ENCODE measurements at regions not wholly inside any gene's neighbourhood (a gene's known extent, or its start where the extent isn't known, plus 50 kb on each side); places are given as distances from the start of the nearest gene placed in this dataset.
A peak's percentile ranks its signal among the peaks of the same experiment; 100 is the strongest.

DNA sequence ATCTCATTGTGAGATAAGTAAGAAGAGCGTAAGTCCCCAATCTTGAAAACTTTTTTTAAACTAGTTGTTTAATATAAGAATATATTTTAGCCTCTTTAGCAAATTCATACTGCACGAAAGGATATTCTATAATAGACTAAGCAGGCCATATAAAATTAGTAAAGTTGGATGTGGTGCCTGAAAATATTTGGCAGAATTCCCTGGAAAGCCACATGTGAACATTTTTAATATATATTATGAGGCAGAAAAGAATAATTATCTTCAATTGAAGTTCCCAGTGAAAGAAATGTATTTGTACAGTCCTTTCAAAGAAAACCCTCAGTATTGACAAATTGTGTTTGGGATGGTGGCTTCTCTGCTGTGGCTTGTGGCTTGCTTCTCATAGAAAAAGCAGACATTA, 237.5 kb upstream of the JAG1 start:
- Histone ChIP-seq H3K9me3 (ENCODE audit: severe bottlenecking) (no peaks in the 10 kb centered on the region), H3K27ac (ENCODE audit: poor library complexity, severe bottlenecking) (no peak overlapping the region), H3K4me1 (ENCODE audit: insufficient read depth, poor library complexity, severe bottlenecking) (no peaks in the 10 kb centered on the region), H3K36me3 (ENCODE audit: low read depth) (no peaks in the 10 kb centered on the region), H3K27me3 (ENCODE audit: insufficient read depth, poor library complexity, severe bottlenecking) (no peaks in the 10 kb centered on the region), H3K4me3 (ENCODE audit: severe bottlenecking) (no peak overlapping the region)
- TF ChIP-seq, protein P1, sequence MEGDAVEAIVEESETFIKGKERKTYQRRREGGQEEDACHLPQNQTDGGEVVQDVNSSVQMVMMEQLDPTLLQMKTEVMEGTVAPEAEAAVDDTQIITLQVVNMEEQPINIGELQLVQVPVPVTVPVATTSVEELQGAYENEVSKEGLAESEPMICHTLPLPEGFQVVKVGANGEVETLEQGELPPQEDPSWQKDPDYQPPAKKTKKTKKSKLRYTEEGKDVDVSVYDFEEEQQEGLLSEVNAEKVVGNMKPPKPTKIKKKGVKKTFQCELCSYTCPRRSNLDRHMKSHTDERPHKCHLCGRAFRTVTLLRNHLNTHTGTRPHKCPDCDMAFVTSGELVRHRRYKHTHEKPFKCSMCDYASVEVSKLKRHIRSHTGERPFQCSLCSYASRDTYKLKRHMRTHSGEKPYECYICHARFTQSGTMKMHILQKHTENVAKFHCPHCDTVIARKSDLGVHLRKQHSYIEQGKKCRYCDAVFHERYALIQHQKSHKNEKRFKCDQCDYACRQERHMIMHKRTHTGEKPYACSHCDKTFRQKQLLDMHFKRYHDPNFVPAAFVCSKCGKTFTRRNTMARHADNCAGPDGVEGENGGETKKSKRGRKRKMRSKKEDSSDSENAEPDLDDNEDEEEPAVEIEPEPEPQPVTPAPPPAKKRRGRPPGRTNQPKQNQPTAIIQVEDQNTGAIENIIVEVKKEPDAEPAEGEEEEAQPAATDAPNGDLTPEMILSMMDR (IDR thresholded peaks at IDR 0.05; ENCODE audit: poor library complexity, severe bottlenecking): no peak
- no peak for DNase-seq (ENCODE audit: low spot score)
- ATAC-seq (ENCODE audit: low read depth): no peak

DNA sequence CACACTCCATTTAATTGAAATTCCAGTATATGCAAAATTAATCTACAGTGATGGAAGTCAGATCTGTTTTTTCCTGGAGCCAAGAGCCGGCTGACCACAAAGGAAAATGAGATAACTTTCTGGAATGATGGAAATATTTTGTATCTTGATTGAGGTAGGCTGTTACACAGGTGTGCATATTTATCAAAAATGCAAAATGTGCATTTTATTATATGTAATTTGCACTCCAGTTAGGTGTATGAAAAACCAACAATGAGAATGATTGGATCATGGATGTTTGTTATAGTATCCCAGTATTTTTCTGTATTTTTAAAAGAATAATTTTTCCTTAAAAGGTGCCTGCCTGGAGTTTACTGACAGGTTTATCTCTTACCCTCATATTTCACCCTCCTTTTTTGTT, 242.0 kb upstream of the JAG1 start:
- ATAC-seq (ENCODE audit: low read depth): no peak

DNA sequence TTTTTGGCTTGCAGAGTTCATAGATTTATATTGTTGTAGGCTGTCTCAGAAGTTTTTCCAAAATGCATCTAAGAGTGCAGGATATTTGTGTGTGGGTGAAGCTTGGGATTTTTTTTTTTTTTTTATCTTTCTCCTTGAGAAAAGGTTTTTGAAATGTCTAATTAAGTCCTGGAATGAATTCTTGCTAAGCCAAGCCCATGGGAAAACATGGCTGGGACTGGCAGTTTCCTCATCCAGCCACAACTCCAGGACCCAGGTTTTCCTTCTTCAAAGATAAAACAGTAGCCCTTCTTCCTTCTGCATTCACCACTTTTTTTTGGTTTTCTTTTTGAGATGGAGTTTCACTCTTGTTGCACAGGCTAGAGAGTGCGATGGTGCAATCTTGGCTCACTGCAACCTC, 242.5 kb upstream of the JAG1 start:
- Histone ChIP-seq H3K4me1 (ENCODE audit: insufficient read depth, poor library complexity, severe bottlenecking) (peaks cover 21% of the 10 kb centered on the region), H3K9me3 (ENCODE audit: severe bottlenecking) (no peaks in the 10 kb centered on the region), H3K36me3 (ENCODE audit: low read depth) (no peaks in the 10 kb centered on the region), H3K27me3 (ENCODE audit: insufficient read depth, poor library complexity, severe bottlenecking) (no peaks in the 10 kb centered on the region), H3K27ac (ENCODE audit: poor library complexity, severe bottlenecking) (no peak overlapping the region), H3K4me3 (ENCODE audit: severe bottlenecking) (no peak overlapping the region)
- ATAC-seq (ENCODE audit: low read depth): no peak
- TF ChIP-seq, protein P1 (IDR thresholded peaks at IDR 0.05; ENCODE audit: poor library complexity, severe bottlenecking): no peak
- no peak for DNase-seq (ENCODE audit: low spot score)

More for the DNA sequence above, 242.0 kb upstream of the JAG1 start:
- Histone ChIP-seq H3K27me3 (ENCODE audit: insufficient read depth, poor library complexity, severe bottlenecking) (no peaks in the 10 kb centered on the region), H3K4me3 (ENCODE audit: severe bottlenecking) (no peak overlapping the region), H3K36me3 (ENCODE audit: low read depth) (no peaks in the 10 kb centered on the region), H3K4me1 (ENCODE audit: insufficient read depth, poor library complexity, severe bottlenecking) (peaks cover 16% of the 10 kb centered on the region), H3K27ac (ENCODE audit: poor library complexity, severe bottlenecking) (no peak overlapping the region), H3K9me3 (ENCODE audit: severe bottlenecking) (no peaks in the 10 kb centered on the region)
- TF ChIP-seq, protein P1 (IDR thresholded peaks at IDR 0.05; ENCODE audit: poor library complexity, severe bottlenecking): no peak
- no peak for DNase-seq (ENCODE audit: low spot score)

DNA sequence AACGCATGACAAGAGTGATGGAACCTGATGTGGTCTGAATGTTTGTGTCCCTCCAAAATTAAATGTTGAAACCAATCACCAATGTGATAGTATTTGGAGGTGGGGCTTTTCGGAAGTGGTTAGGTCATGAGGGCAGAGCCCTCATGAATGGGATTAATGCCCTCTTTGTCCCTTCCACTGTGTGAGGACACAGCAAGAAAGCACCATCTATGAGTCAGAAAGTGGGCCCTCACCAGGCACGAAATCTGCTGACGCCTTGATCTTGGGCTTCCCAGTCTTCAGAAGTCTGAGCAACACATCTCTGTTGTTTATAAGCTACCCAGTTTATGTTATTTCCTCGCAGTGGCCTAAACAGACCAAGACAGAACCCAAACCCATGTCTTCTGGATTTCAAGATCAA, 244.0 kb upstream of the JAG1 start:
- TF ChIP-seq, protein P1 (IDR thresholded peaks at IDR 0.05; ENCODE audit: poor library complexity, severe bottlenecking): no peak
- Histone ChIP-seq H3K4me1 (ENCODE audit: insufficient read depth, poor library complexity, severe bottlenecking) (peaks cover 36% of the 10 kb centered on the region), H3K36me3 (ENCODE audit: low read depth) (no peaks in the 10 kb centered on the region), H3K27me3 (ENCODE audit: insufficient read depth, poor library complexity, severe bottlenecking) (no peaks in the 10 kb centered on the region), H3K9me3 (ENCODE audit: severe bottlenecking) (no peaks in the 10 kb centered on the region), H3K4me3 (ENCODE audit: severe bottlenecking) (no peak overlapping the region), H3K27ac (ENCODE audit: poor library complexity, severe bottlenecking) (no peak overlapping the region)
- DNase-seq (ENCODE audit: low spot score) (no peak), ATAC-seq (ENCODE audit: low read depth) (no peak)

DNA sequence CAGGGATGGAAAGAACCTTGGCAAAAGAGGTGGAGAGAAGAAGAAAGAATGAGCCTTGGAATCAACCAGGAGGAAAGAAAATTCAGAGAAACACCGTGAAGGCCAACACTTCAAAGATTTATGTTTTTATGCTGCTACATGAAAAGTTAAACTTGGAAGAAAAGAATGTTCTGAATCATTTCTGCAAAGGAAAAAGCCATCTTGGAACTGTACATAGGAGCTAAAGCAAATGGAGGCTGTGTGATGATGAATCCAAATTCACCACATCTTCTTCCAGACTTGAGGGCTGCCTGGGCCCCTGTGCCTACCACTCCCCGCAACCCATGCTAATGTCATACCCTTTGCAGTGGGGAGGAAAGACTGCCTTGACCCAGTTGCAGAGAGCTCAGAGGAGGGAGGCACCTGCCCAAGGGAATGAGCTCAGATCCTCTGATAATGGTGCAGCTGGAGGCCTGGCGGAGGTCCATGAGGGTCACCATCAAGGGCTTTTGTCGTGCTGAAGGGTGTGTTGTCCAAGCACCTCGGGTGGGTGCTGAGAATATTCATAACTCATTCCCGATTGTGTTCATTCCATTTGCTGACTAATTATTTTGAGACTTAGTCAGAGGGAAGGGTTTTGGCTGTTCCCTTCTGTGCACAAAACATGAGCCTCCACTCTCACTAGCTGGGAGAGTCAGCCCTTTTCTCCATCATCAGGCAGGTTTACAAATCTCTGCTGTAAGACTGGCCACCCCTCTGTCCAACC, 245.8 kb upstream of the JAG1 start:
- Histone ChIP-seq H3K4me1 (ENCODE audit: insufficient read depth, poor library complexity, severe bottlenecking) (peaks cover 53% of the 10 kb centered on the region), H3K9me3 (ENCODE audit: severe bottlenecking) (no peaks in the 10 kb centered on the region), H3K4me3 (ENCODE audit: severe bottlenecking) (no peak overlapping the region), H3K36me3 (ENCODE audit: low read depth) (no peaks in the 10 kb centered on the region), H3K27ac (ENCODE audit: poor library complexity, severe bottlenecking) (peak overlapping the region; percentile 94), H3K27me3 (ENCODE audit: insufficient read depth, poor library complexity, severe bottlenecking) (no peaks in the 10 kb centered on the region)
- ATAC-seq (ENCODE audit: low read depth) (peak; percentile 68), DNase-seq (ENCODE audit: low spot score) (peak; percentile 67)
- TF ChIP-seq, protein P1 (IDR thresholded peaks at IDR 0.05; ENCODE audit: poor library complexity, severe bottlenecking): no peak

Measured in RWPE2 (cell line).